ES-I3 (cell line): ENCODE measurements at regions not wholly inside any gene's neighbourhood (a gene's known extent, or its start where the extent isn't known, plus 50 kb on each side); places are given as distances from the start of the nearest gene placed in this dataset.
"Not testable (repeated sequence)": the region's sequence is repeated elsewhere in the genome, so short reads cannot be mapped to it uniquely, and the experiment has no call there.

Source experiments
- H3K36me3 ChIP-seq: 2 replicates; pipeline ENCODE4 v1.6.1; 2013; ENCODE audit warnings: mild to moderate bottlenecking, low read length, control low read depth, moderate library complexity; ENCODE audit not compliant: insufficient read depth
- H3K4me1 ChIP-seq: 2 replicates; pipeline ENCODE4 v1.6.1; 2013; ENCODE audit warnings: mild to moderate bottlenecking, control low read depth, low read length; ENCODE audit not compliant: insufficient read depth
- H3K9ac ChIP-seq: 2 replicates; pipeline ENCODE4 v1.6.1; 2013; ENCODE audit warnings: low read depth, mild to moderate bottlenecking, low read length, moderate library complexity
- H3K9me3 ChIP-seq: 2 replicates; pipeline ENCODE4 v1.6.1; 2013; ENCODE audit warnings: mild to moderate bottlenecking, low read length, moderate library complexity; ENCODE audit not compliant: control insufficient read depth, insufficient read depth

DNA sequence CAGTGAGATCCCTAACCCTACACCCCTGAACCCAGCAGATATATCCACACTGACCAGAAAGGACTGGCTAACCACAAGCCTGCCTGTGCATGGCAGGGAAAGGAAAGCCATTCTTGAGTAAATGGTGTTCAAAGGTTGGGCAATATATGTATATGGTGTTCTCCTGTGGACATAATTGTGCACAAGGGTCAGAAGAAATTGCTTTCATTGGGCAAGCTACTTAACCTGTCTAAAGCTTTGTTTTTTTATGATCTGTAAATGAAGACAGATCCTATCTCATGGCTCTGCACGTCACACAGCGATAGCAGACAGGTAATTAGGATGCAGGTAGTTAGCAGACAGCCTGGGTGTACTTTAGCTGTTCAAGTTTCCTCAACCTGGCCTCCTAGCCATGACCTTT, 263.5 kb upstream of the PLGLB2 start:
- H3K9me3 ChIP-seq, H3K9ac ChIP-seq, H3K36me3 ChIP-seq, H3K4me1 ChIP-seq: not testable (repeated sequence)

GRCh38 chr2:87485455-87485854, 262.4 kb upstream of the PLGLB2 start:
- H3K4me1 ChIP-seq, H3K9ac ChIP-seq, H3K9me3 ChIP-seq: not testable (repeated sequence)

DNA sequence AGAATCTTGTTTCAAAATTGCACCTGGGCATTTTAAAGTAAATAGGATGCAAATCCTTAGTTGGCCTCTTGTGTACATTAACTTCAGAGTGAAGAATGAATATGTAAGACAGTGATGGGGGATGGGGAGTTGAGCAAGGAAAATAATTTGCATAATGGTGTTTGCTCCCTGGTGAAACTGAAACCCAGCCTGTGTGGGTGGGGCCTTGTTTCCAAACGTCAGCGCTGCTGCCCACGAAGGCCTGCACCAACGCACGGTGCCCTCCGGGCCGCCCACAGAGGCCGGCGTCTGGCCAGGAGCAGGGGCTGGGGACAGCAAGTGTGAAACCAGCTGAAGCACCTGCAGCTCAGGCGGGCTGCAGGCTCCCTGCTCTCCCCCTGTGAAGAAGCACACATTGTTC, 262.0 kb upstream of the PLGLB2 start:
- H3K36me3 ChIP-seq, H3K9me3 ChIP-seq, H3K4me1 ChIP-seq, H3K9ac ChIP-seq: not testable (repeated sequence)

More at GRCh38 chr2:87485455-87485854, 262.4 kb upstream of the PLGLB2 start:
- not testable (repeated sequence) for H3K36me3 ChIP-seq

DNA sequence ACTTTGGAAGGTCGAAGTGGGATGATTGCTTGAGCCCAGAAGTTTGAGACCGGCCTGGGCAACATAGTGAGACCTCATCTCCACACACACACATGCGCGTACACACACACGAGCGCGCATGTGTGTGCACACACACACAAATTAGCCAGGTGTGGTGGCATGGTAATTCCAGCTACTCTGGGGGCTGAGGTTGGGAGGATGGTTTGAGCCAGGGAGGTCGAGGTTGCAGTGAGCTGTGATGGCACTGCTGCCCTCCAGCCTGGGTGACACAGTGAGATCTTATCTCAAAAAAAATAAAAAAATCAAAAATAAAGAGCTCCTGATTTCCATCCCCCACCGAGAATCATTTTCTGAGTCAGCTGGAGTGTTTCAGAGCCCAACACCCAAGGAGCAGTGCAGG, 261.5 kb upstream of the PLGLB2 start:
- H3K9ac ChIP-seq, H3K36me3 ChIP-seq, H3K4me1 ChIP-seq, H3K9me3 ChIP-seq: not testable (repeated sequence)

DNA sequence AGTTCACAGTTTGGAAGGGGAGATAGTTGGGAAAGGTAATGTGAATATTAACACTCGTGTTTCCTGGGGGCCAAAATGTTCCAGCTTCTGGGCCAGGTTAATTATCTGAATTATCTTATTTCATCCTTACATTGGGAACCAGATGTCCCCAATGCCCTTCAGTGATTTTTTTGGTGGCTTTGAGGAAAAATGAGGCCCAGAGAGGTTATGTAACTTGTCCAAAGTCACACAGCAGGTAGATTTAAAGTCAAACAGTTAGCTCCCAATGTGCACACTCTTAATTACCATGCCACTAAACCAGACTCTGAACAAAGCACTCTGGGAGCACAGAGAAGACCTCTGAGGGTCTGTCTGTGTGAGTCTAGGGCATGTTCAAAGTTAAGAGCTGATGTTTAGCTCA, 259.9 kb upstream of the PLGLB2 start:
- H3K36me3 ChIP-seq, H3K9ac ChIP-seq, H3K4me1 ChIP-seq, H3K9me3 ChIP-seq: not testable (repeated sequence)

DNA sequence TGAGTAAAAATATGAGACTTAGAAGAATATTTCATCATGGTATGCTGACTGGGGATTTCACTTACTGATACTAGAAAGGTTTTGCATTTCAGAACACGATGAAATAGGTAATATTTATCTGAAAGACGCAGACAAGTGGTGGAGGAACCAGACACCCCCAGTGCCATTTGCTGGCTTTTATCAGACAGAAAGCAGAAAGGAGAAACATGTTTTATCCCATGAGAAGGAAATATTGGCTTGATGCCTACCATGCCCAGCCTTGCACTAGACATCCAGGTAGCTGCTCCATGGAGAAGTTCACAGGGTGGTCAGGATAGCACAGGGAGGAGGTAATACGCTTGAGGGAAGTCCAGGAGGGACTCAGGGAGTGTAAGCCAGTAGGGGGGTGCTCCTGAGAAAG, 258.9 kb upstream of the PLGLB2 start:
- not testable (repeated sequence) for H3K9ac ChIP-seq, H3K4me1 ChIP-seq, H3K36me3 ChIP-seq, H3K9me3 ChIP-seq

GRCh38 chr2:87494846-87495245, 253.0 kb upstream of the PLGLB2 start:
- H3K9me3 ChIP-seq, H3K9ac ChIP-seq, H3K36me3 ChIP-seq, H3K4me1 ChIP-seq: not testable (repeated sequence)

DNA sequence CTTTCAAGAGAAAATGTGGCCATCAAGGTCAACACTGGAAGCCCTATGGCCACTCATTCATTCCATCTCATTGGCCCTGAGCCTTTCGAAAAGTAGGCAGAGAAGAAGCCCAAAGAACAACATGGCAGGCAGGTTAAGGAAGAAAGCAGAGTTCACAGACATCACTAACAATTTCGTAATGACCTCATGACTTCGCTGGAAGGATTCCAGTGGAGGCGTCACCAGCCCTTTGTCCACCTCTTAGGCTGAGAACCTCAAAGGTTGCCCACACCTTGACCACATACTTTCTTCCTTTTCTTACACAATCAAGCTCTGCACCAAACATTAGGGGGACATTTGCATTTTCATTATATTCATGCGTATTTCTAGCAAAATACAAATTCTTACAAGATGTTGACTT, 252.4 kb upstream of the PLGLB2 start:
- H3K9me3 ChIP-seq, H3K4me1 ChIP-seq, H3K36me3 ChIP-seq, H3K9ac ChIP-seq: not testable (repeated sequence)

DNA sequence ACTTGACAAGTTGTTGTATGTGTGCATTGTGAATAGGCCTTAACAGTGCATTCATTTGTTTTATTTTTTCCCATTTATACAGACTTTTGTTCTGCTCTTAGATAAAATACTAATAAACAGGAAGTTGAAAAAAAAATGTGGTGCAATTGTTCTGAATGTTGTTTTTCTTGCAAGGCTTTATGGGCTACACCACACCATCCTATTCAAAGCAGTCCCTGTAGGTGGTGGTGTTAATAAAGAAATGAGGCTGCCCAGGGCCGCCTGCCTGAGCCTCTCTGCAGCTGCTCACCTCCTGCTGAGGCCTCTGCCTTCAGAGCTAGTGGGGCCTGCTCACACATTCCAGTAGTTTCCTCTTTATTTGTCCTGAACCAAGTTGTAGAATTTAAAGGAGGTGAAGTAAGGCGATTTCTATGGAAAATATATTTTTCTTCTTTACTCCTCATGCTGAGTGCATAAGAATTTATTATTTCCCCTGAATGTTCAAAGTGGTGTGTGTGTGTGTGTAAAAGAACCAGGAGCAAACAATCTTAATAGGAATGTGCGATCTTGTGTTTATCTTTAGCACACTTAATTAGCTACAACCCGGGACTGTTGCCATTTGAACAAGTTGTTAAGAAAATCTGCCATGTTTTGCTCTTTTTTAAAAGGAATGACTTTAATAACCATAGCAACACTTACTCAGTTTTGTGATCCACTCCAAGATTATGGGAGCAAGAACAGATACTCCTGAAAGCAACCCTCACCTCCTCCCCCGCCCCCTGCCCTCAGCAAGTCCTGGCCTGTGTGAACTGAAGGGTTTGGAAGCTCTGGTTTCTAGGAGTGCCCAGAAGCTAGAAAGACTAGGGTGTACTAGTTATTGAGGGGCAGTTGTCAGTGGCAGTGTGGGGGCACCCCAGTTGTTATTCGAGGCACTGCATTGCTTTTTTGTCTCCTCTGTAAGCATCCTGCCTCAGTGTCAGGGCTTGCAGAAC, 251.6 kb upstream of the PLGLB2 start:
- not testable (repeated sequence) for H3K9ac ChIP-seq, H3K4me1 ChIP-seq, H3K9me3 ChIP-seq, H3K36me3 ChIP-seq

- H3K9ac ChIP-seq, H3K36me3 ChIP-seq, H3K9me3 ChIP-seq, H3K4me1 ChIP-seq: not testable (repeated sequence)
These were observed 250.8 kb upstream of the PLGLB2 start for GRCh38 chr2:87497135-87497534.

DNA sequence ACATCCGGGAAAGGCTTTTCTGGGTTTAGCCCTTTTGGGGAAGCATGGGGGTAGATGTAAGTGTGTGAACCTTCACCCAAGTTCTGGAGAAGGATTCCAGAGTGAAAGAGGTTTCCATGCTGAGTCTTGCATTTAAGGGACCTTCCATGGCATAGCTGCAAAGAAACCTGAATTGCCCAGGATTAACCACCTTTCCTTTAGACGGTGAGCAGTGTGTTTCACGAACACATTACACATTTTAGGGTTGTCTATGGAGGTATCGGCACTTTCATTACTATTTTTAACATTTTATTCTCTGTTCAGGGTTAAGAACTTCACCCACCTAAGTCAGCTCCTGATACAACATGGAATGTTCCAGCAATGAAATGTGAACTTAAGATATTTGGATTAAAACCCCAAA, 250.2 kb upstream of the PLGLB2 start:
- not testable (repeated sequence) for H3K36me3 ChIP-seq, H3K9me3 ChIP-seq, H3K9ac ChIP-seq, H3K4me1 ChIP-seq

- H3K9me3 ChIP-seq, H3K36me3 ChIP-seq, H3K4me1 ChIP-seq, H3K9ac ChIP-seq: not testable (repeated sequence)
These were observed 249.6 kb upstream of the PLGLB2 start for GRCh38 chr2:87498169-87498853.

- not testable (repeated sequence) for H3K4me1 ChIP-seq, H3K9ac ChIP-seq, H3K9me3 ChIP-seq, H3K36me3 ChIP-seq
These were observed 249.0 kb upstream of the PLGLB2 start for GRCh38 chr2:87498854-87499238.

DNA sequence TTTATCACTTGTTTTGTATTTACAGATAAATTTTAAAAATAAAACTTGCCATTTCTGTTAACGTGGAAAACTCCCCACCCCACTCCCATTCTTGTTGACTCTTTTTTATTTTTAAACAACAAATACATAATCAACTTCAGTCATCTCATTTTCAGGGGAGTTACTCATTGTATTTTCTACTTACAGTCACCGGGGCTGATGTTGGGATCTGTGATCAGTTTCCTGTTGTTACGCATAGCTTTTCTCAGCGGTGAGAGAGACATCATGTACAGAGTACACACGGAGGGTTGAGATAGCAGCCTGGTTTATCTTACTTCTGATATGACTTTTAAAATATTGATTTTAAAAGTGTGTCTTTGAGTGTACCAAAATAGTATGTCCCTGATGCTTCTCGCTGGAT, 248.0 kb upstream of the PLGLB2 start:
- not testable (repeated sequence) for H3K9ac ChIP-seq

GRCh38 chr2:87500421-87500820, 247.5 kb upstream of the PLGLB2 start:
- not testable (repeated sequence) for H3K9ac ChIP-seq, H3K36me3 ChIP-seq, H3K4me1 ChIP-seq, H3K9me3 ChIP-seq

More for the DNA sequence above, 248.0 kb upstream of the PLGLB2 start:
- not testable (repeated sequence) for H3K4me1 ChIP-seq, H3K36me3 ChIP-seq, H3K9me3 ChIP-seq
